ENCODE measurements at regions not wholly inside any gene's neighbourhood (a gene's known extent, or its start where the extent isn't known, plus 50 kb on each side); places are given as distances from the start of the nearest gene placed in this dataset.
"Not testable (repeated sequence)": the region's sequence is repeated elsewhere in the genome, so short reads cannot be mapped to it uniquely, and the experiment has no call there.

DNA sequence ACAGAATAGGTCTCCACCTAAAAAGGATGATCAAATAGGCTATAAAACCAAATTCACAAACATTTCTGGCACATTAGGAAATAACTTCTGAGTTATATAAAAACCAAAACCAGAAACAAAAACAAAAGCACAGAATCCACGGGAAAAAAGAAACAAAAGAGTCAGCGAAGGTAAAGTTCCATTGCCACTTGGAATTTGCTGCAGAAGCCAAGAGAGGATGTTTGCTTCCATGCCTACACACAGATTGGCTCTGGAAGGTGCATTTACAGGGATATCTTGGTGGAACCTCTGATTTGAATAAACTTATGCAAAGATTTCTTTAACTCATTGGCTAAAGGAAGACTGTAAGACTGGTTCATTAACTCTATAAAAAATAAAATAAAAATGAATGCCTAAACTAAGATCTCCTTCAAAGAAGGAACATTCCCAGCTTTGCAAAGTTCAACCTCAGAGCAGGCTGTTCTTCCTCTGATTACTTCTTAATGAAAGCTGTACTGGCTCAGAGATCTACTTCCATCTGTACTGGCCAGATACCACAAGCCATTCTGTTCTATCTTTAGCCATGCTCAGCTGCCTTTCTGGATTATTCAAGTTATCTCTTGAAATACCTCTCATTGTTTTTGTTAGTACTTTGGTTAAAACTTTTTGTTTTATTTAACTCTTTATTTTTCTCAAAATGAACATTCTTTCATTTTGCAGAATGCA is 537.5 kb upstream of the CCDC54 start:
- no peak for DNase-seq

DNA sequence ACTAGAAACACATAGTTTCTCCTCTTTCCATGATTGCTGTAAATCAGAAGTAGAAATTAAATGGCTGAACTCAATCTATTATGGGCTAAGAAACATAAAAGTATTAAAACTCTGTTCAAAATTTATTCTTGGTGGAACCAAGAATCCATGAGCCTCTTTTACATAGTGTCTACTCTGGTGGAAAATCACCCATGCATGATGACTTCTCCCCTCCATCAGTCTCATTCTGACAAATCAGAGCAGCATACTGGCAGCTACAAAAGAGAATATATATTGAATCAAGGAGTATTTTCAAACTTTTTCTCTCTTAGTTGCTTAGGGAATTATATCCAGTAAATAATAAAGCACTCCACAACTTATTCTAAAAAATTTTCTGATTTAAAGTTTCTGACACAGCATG is 536.9 kb upstream of the CCDC54 start:
- no peak for DNase-seq

DNA sequence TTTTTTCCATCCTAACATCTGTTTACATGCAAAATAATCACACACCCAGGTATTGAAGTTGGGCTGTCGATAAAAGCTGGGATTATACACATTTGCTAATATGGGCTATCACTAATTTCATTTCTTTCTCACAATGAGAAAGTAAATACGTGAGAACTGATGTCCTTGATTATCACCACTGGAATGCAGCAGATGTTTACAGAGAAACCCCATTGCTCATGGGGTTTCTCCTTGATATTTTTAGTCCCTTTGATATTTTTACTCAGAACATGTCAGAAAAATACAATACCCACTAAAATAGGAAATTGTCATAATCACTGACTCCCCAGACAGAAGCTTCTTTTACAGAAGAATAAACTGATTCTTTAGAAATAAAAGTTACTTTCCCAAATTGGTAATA is 535.1 kb upstream of the CCDC54 start:
- DNase-seq = no peak

DNA sequence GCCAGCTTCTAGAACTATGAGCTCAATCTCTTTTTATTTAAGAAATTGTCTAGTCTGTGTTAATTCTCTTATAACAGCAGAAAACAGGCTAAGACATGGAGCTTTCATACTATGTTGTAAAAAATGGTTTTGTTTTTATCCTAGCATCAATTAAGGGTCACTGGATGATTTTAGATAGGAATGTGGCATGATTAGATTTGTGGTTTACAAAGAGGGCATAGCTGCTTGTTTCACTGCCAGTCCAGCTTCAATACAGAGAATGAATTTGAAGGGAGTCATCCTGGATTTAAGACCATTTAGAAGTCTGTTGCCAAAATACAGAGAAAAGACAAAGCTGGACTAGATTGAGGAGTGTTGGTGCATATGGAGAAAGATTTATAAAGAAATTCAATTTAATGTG is 532.6 kb upstream of the CCDC54 start:
- DNase-seq = no peak

DNA sequence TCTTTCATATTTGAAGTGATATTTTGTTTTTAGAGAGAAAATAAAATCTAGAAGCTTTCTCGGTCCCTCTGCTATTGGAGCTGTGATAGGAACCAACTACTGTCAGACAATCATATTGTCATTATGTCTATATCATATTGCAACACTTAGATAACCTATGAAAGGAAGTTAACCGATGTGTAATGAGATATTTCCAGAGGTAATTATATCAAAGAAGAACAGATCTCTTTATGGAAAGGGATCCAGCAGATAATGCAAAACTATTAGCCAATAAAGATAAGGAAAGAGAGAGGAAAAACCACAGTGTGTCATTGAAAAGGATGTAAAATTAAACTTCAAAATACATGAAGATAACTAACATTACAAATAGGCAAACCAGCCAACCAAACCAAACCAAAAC is 529.1 kb upstream of the CCDC54 start:
- DNase-seq = no peak

DNA sequence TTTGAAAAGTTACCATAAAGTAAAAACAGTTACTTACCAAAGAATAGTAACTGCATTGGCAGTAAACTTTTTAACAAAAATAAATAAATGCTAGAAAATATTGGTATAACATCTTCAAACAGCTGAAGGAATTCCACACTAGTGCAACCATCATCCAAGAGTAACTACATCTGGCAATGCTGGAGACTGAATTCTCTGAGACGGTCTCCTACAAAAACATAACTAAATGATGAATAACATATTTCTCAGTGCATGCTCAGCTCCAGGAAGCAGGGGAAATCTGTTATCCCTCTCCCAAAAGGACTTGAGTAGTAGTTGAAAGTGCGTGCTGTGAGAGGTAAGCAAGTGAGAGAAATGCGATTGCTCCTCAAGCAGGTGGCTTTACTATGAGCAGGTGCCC is 526.8 kb upstream of the CCDC54 start:
- no peak for DNase-seq

DNA sequence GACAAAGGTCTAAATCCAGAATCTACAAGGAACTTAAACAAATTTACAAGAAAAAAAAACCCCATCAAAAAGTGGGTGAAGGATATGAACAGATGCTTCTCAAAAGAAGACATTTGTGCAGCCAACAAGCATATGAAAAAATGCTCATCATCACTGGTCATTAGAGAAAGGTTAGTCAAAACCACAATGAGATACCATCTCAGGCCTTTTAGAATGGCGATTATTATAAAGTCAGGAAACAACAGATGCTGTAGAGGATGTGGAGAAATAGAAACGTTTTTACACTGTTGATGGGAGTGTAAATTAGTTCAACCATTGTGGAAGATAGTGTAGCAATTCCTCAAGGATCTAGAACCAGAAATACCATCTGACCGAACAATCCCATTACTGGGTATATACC is 518.9 kb upstream of the CCDC54 start:
- not testable (repeated sequence) for DNase-seq

DNA sequence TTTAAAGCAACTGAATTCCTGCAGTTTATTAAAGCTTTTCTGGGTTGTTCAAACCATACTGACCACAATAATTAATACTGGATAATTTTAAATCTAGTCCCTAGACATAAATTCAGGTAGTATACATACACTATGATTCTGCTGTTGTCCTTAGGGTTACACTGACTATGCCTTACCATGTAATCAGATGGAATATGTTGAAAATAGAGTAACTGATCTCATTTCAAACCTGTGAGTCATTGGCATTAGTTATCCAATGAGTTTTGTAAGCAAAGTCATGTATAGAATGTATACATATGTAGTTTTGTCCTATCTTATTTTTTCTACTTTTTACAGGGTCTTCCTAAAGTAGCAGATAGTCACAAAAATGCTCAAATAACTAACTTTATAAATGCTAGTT is 517.1 kb upstream of the CCDC54 start:
- DNase-seq = no peak

DNA sequence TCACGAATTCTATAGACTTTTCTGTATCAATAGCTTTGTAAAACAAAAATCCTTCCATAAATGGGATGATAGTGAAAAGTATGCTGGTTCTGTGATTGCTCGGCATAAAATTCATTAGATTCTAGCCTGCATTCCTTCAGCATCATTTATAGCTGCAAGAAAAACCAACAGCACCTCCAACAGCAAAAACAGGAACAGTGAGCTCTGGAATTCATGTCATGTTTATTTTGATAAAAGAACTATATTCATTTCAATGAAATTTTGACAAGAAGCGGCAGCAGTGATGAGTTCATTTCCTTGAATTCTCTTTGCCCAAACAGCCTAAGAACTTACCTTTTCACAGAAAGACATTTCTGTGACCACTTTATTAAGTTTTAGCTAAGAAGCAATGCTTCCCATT is 515.2 kb upstream of the CCDC54 start:
- no peak for DNase-seq

DNA sequence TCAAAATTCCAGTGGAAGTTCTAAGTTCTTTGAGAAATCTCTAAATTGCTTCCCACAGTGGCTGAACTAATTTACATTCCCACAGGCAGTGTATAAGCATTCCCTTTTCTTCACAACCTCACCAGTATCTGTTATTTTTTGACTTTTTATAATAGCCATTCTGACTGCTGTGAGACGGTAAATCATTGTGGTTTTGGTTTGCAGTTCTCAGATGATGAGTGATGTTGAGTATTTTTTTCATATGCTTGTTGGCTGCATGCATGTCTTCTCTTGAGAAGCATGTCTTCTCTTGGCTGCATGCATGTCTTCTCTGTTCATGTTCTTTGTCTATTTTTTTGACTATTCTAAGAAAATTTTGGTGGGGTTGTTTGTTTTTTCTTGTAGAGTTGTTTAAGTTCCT is 499.6 kb upstream of the CCDC54 start:
- DNase-seq = no peak

DNA sequence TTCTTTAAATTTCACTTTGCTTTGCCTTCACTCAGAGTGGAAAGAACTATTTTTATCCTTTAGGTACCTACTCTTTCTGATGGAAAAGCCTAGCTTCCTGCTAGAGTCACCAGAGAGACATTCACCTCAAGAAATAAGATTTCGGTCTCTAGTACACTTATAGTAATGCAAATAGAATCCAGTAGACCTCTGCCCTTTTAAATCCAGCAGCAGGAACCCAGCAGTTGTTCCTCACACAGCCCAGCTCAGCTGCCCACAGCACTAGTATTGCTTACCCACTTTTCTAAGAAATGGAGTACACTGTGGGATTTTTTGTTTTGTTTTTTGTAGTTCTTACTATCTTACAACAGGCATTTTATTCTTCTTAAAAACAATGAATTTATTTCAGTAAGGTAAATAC is 497.0 kb upstream of the CCDC54 start:
- DNase-seq = no peak

DNA sequence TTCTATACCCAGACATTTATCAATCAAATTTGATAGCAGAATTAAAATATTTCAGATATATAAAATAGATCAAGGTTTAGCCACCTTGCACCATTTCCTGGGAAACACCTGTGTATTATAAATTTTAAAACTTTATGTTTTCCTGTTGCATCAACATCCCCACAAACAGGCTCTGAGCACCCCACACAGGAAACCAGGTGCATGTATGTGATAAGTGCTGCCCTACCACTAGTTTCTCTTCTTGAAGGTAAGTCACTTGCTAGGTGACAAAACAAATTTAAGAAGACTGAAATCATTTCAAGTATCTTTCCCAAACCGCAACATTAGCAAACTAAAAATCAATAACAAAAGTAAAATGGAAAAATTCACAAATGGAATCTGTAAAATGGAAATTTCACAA is 496.1 kb upstream of the CCDC54 start:
- no peak for DNase-seq

DNA sequence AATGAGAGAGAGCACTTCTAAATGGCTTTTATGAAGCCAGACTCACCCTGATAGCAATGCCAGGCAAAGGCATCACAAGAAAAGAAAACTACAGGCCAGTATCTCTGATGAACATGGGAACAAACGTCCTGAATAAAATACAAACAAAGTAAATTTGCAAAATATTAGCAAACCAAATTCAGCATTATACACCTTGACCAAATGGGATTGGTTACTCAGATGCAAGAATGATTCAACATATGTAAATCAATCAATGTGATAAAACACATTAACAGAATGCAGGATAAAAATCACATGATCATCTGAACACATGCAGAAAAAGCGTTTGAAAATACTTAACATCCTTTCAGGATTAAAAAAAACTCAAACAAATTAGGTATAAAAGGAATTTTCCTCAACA is 494.9 kb upstream of the CCDC54 start:
- no peak for DNase-seq

DNA sequence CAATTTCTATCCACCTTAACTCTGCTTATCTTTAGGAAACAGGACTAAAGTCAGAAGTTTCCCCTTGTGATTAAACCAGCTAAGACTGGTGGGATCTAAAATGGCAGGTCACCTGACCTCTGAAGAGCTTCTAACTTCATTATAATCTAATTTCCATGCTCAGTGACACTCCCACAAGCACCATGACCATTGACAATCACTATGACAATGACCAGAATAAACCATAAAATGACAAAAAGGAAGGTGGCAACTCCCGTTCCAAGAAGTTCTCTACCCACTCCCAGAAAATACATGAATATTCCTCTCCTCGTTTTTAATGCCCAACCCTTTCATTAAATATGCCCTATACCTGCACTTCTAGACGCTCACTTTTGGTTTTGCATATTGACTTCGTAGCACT is 471.2 kb upstream of the CCDC54 start:
- no peak for DNase-seq

DNA sequence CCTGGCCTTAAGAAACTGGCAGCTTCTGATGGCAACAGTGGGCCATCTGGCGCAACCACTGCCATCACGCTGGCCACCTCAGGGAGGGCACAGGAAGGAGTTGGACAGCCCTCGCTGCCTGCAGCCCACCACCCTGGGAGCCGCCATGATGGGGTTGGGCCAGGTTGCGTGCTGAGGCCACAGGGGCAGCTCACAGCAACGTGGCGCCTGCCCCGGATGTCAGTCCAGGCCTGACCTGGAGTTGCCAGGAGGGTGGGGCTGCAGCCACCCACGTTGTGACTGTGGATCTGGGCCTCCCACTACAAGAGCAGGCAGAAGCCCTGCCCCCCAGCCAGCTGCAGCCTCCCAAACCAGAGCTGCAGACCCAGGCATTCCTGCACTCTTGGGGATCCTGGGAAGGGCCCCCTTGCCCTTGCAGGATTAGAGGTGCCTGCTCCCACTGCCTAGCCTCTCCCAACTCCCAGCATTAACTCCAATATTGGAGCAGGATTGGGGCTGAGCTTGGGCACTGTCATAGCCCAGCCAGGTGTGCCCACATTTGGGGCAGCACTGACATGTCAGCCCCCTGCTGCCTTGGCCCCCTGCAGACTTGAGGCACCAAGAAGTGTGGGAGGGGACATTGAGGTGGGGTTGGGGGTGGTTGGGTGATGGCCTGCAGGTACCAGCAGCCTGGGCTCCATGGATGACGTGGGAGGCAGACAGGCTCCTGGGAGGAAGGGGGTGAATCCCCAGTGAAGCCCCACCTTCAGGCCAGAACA is 468.9 kb upstream of the CCDC54 start:
- no peak for DNase-seq

DNA sequence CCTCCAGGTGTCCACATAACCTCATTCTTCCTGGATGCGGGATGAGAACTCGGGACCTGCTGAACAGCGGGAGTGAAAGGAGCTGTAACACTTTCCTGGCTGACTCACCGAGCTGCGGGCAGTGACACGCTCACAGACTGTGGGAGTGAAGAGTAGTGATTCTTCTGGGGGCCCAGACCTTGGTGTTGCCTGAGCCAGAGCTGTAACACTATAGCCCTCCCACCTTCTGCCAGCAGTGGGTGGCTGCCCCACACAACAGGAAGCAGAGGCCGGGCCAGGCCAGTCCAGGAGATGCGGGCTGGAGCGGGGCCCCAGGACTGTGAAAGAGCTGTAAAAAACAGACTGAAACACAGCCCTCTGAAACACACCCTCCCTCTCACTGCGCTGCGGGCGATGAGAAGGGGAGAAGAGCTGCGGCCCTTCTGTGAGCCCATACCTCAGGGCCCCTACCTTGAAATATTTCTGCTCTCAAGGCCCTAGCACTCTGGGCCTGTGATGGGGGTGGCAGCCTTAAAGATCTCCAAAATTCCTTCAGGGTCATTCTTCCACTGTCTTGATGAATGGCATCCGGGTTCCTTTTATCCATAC is 464.0 kb upstream of the CCDC54 start:
- no peak for DNase-seq

DNA sequence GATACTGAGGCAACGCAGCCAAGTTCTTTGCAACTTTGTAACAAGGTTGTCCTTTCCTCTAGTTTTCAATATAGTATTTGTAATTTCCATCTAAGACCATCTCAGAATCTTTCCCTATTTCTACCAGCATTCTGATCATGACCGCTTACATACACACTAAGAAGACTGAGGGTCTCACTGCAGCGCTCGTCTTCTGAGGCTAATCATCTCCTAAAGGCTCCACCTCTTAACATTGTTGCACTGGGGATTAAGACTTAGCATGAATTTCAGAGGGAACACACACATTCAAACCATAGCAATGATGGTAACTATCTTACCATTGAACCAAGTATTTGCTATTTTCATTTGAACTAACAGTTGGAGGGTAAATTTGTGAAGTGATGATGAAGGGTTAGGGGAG is 463.3 kb upstream of the CCDC54 start:
- no peak for DNase-seq

DNA sequence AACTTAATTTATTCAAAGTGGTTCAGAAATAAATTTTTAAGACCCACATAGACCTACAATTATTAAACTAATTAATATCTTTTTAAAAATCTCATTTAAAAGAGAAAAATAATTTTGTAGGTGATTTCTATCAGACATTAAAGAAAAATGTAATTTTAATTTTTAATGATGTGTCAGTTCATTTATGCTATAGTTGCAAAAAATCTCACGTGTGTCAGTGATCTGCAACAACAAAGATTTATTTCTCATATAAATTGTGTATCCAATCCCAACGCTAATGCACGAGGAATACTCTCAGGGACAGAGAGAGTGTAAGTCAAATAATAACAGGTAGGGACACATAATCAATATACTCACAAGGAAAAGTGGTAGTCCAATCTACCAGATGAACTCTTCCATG is 456.6 kb upstream of the CCDC54 start:
- no peak for DNase-seq

DNA sequence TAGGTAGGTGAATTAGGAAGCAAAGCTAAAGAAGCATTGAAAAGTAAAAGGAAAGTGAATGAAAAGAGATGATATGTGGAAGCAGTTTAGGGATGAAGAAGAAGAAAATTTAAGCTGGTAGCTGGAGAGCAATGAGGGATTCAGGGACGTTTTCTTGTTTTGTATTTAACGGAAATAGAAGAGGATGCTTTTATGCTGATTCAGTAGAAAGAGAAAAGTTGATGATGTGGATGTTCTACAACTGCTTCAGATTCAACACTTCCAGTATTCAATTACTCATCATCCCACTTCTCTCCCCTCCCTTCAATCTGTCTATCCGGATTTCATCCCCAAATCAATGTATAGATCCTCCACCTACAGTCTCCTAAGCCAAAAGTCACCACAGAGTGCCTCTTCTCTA is 448.2 kb upstream of the CCDC54 start:
- DNase-seq = no peak

DNA sequence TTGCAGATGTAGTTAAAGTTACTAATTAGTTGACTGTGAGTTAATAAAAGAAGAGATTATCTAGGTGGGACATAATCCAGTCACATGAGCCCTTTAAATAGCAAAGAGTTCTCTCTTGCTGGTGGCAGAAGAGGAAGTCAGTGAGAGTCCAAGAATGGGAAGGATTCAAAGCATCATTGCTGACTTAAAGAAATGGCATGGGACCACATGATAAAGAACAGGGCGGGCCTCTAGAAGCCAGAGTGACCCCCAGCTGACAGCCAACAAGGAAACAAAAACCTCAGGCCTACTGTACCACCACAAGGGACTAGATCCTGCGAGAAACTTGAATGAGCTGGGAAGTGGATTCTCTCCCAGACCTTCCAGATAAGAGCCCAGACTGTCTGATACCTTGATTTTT is 447.2 kb upstream of the CCDC54 start:
- no peak for DNase-seq

DNA sequence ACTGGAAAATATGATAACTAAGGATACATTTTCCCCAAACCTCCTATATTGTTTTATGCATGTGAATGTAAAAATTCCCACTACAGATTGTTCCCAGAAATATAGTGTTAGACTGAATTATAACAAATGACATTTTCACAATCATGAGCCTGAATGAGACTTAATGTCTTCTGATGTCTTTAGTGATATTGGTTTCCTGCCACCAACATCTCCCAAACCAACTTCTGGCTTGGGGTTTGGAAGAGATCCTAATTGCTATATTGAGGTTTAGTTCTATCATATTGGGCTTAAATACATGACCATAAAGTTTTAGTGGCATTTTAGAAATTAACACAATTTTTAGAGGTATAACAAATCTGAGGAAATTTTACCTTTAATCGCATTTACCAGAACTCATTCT is 445.3 kb upstream of the CCDC54 start:
- no peak for DNase-seq

DNA sequence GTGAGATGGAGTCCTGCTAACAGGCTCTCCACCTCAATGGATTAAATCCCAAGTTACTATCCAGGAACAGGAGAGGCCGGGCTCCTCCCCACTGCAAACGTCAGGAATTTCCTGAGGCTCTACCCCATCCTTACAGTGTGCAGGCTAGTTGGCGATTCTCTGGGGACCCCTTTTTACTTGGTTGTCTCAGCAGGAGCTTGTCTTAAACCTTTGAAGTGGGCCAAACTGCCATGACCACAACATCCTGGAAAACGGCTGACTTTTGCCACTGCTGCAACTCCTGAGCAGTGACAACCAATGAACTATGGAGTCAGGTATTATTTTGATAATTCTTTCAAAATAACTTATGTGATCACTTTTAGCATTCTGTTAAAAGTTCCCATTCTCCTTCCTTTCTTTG is 440.9 kb upstream of the CCDC54 start:
- no peak for DNase-seq

DNA sequence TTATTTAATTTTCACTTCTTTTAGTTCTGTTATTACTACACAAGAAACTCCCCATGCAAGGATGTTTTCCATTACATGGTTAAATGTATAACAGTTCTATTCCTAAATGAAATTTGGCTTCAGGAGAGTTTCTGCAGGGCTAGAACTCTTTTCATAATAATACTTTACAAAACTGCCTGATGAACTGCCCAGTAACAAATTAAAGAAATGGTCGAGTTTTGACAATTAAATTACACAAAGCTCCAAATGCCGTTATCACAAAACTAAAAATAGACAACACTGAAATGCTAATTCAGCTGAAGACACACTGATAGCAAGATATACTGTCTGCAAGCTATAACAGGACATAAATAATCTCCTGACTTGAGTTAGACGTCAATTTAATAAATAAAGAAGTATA is 435.2 kb upstream of the CCDC54 start:
- no peak for DNase-seq

DNA sequence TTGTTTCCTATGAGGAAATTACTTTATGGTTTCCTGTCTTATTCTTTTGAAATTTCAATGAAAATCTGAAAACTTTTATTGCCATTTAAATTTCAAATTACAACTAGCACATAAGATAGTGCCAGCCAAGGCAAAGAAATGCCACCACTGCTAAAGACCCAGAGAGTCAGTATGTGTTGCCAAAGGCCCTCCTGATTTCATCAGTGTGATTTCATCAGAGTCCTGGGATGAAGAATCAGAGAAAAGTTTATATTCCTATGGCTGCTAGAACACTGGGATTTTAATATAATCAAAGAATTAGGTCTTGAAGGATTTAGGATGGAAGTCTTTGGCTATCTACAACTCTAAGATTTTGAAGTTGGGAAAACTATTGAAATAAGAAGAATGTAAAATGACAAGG is 434.2 kb upstream of the CCDC54 start:
- no peak for DNase-seq

DNA sequence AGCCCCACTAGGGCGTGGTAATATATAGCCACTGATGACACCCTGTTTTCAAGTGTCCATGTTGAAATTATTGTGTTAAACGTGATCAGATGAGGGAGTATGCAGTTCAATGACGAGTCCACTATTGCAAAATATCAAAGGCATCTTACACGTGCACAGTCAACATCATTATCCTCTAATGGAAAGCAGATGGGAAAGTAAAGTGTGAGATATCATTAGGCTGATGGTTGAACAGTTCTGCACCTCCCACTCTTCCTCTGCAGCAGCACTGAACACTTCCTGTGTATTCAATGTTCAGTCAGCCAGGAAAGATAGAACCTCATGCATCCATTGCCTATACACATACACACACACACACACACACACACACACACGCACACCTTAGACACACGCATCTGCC is 431.8 kb upstream of the CCDC54 start:
- no peak for DNase-seq

Measured in SW 1271 (cell line).